ENCODE measurements at regions not wholly inside any gene's neighbourhood (a gene's known extent, or its start where the extent isn't known, plus 50 kb on each side); places are given as distances from the start of the nearest gene placed in this dataset.

GRCh38 chr17:73906896-73907870 lies 262.9 kb upstream of the SDK2 start:
- TF ChIP-seq CHAMP1 (IDR thresholded peaks at IDR 0.05): no peak
- TF ChIP-seq ZFP36 (IDR thresholded peaks at IDR 0.05; ENCODE audit: low read depth, low read length, partially characterized antibody): no peak
- TF ChIP-seq EZH2 (IDR thresholded peaks at IDR 0.05; ENCODE audit: borderline replicate concordance, low read depth, low read length): no peak
- no peak for TF ChIP-seq YY1 (IDR thresholded peaks at IDR 0.05; ENCODE audit: borderline replicate concordance in 1 of 3, control insufficient read depth in 1 of 3, extremely low read depth in 1 of 3, insufficient read depth in 3 of 3, insufficient read length in 1 of 3, insufficient replicate concordance in 2 of 3, low read depth in 1 of 3, low read length in 2 of 3)
- TF ChIP-seq SMARCC2 (IDR thresholded peaks at IDR 0.05; ENCODE audit: low read depth): no peak
- TF ChIP-seq BHLHE40 (IDR thresholded peaks at IDR 0.05; ENCODE audit: low read length): no peak
- TF ChIP-seq, protein P1, sequence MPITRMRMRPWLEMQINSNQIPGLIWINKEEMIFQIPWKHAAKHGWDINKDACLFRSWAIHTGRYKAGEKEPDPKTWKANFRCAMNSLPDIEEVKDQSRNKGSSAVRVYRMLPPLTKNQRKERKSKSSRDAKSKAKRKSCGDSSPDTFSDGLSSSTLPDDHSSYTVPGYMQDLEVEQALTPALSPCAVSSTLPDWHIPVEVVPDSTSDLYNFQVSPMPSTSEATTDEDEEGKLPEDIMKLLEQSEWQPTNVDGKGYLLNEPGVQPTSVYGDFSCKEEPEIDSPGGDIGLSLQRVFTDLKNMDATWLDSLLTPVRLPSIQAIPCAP (CRISPR knock-in tag; IDR thresholded peaks at IDR 0.05; ENCODE audit: borderline replicate concordance): no peak
- TF ChIP-seq ERF (CRISPR knock-in tag; IDR thresholded peaks at IDR 0.05): no peak
- no peak for TF ChIP-seq BCLAF1 (IDR thresholded peaks at IDR 0.05; ENCODE audit: borderline replicate concordance in 1 of 2, control insufficient read depth in 1 of 2, low read depth in 2 of 2, low read length in 1 of 2)
- TF ChIP-seq, protein P2, sequence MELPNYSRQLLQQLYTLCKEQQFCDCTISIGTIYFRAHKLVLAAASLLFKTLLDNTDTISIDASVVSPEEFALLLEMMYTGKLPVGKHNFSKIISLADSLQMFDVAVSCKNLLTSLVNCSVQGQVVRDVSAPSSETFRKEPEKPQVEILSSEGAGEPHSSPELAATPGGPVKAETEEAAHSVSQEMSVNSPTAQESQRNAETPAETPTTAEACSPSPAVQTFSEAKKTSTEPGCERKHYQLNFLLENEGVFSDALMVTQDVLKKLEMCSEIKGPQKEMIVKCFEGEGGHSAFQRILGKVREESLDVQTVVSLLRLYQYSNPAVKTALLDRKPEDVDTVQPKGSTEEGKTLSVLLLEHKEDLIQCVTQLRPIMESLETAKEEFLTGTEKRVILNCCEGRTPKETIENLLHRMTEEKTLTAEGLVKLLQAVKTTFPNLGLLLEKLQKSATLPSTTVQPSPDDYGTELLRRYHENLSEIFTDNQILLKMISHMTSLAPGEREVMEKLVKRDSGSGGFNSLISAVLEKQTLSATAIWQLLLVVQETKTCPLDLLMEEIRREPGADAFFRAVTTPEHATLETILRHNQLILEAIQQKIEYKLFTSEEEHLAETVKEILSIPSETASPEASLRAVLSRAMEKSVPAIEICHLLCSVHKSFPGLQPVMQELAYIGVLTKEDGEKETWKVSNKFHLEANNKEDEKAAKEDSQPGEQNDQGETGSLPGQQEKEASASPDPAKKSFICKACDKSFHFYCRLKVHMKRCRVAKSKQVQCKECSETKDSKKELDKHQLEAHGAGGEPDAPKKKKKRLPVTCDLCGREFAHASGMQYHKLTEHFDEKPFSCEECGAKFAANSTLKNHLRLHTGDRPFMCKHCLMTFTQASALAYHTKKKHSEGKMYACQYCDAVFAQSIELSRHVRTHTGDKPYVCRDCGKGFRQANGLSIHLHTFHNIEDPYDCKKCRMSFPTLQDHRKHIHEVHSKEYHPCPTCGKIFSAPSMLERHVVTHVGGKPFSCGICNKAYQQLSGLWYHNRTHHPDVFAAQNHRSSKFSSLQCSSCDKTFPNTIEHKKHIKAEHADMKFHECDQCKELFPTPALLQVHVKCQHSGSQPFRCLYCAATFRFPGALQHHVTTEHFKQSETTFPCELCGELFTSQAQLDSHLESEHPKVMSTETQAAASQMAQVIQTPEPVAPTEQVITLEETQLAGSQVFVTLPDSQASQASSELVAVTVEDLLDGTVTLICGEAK (IDR thresholded peaks at IDR 0.05): no peak
- TF ChIP-seq, protein P2 (CRISPR knock-in tag; IDR thresholded peaks at IDR 0.05): no peak
- no peak for TF ChIP-seq NFRKB (IDR thresholded peaks at IDR 0.05; ENCODE audit: low read depth)
- TF ChIP-seq, protein P3, sequence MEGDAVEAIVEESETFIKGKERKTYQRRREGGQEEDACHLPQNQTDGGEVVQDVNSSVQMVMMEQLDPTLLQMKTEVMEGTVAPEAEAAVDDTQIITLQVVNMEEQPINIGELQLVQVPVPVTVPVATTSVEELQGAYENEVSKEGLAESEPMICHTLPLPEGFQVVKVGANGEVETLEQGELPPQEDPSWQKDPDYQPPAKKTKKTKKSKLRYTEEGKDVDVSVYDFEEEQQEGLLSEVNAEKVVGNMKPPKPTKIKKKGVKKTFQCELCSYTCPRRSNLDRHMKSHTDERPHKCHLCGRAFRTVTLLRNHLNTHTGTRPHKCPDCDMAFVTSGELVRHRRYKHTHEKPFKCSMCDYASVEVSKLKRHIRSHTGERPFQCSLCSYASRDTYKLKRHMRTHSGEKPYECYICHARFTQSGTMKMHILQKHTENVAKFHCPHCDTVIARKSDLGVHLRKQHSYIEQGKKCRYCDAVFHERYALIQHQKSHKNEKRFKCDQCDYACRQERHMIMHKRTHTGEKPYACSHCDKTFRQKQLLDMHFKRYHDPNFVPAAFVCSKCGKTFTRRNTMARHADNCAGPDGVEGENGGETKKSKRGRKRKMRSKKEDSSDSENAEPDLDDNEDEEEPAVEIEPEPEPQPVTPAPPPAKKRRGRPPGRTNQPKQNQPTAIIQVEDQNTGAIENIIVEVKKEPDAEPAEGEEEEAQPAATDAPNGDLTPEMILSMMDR (IDR thresholded peaks at IDR 0.05 in 2 of 3, conservative IDR thresholded peaks at IDR 0.05 in 1 of 3; ENCODE audit: insufficient read depth in 2 of 3, low read depth in 1 of 3, low read length in 3 of 3): no peak
- TF ChIP-seq ZKSCAN8 (CRISPR knock-in tag; IDR thresholded peaks at IDR 0.05): no peak
